HEK293 (cell line): ENCODE measurements at regions not wholly inside any gene's neighbourhood (a gene's known extent, or its start where the extent isn't known, plus 50 kb on each side); places are given as distances from the start of the nearest gene placed in this dataset.

Source experiments
- CTCF ChIA-PET: fragments of 350-600 bp; formaldehyde crosslinking; extraction: SDS; loops from one replicate; lab custom pipeline; 2021; ENCODE audit warnings: antibody characterized with exemption; lab: Yijun Ruan, JAX
- POLR2A ChIA-PET: fragments of 300-600 bp; formaldehyde crosslinking; extraction: SDS; loops from one replicate; lab custom pipeline; 2020; ENCODE audit warnings: antibody characterized with exemption, inconsistent platforms; lab: Yijun Ruan, JAX
- H3K27ac ChIP-seq: fragments of 200-500 bp; sonication (Bioruptor generic); 2 replicates; pipeline ENCODE4 v1.5.1; 2014; ENCODE audit warnings: low read depth, low read length, control low read depth, inconsistent platforms; ENCODE audit errors: extremely low read depth
- H3K36me3 ChIP-seq, 2 experiments: fragments of 200-500 bp in 1 of 2; sonication (Bioruptor generic) in 1 of 2; 1 replicate in 1 of 2; 2 replicates in 1 of 2; pipeline ENCODE4 v1.5.1; 2014 to 2017; ENCODE audit warnings: inconsistent platforms in 2 of 2, low read length in 2 of 2; ENCODE audit not compliant: control insufficient read depth in 2 of 2, insufficient read depth in 1 of 2
- H3K4me1 ChIP-seq: fragments of 200-500 bp; sonication (Bioruptor generic); 2 replicates; pipeline ENCODE4 v1.5.1; 2014; ENCODE audit warnings: mild to moderate bottlenecking, low read length, inconsistent platforms; ENCODE audit not compliant: control insufficient read depth, insufficient read depth
- H3K4me3 ChIP-seq: 2 replicates; pipeline ENCODE4 v1.5.1; 2011; ENCODE audit warnings: low read depth, mild to moderate bottlenecking, control low read depth, low read length, moderate library complexity
- H3K9me3 ChIP-seq: fragments of 200-500 bp; sonication (Bioruptor generic); 2 replicates; pipeline ENCODE4 v1.5.1; 2014; ENCODE audit warnings: low read depth, low read length, inconsistent platforms; ENCODE audit not compliant: control insufficient read depth, insufficient read depth
- EGR2 ChIP-seq: fragments of 450-650 bp; formaldehyde crosslinking; IDR thresholded peaks from 2 replicates; pipeline ENCODE4 v1.5.1; 2016; ENCODE audit warnings: low read depth, missing biosample characterization, missing genetic modification characterization
- KLF16 ChIP-seq: fragments of 450-650 bp; formaldehyde crosslinking; IDR thresholded peaks from 2 replicates; pipeline ENCODE4 v1.5.1; 2017; ENCODE audit warnings: missing biosample characterization, missing genetic modification characterization
- KLF7 ChIP-seq: fragments of 450-650 bp; formaldehyde crosslinking; IDR thresholded peaks from 2 replicates; pipeline ENCODE4 v1.5.1; 2016; ENCODE audit warnings: missing biosample characterization, missing genetic modification characterization, borderline replicate concordance
- KLF8 ChIP-seq: fragments of 450-650 bp; formaldehyde crosslinking; IDR thresholded peaks from 2 replicates; pipeline ENCODE4 v1.5.1; 2016; ENCODE audit warnings: missing biosample characterization, missing genetic modification characterization
- MEIS1 ChIP-seq: sonication (generic); formaldehyde crosslinking; IDR thresholded peaks from 2 replicates; pipeline ENCODE4 v1.8.1; 2022; ENCODE audit warnings: missing genetic modification reagents, mild to moderate bottlenecking, borderline replicate concordance
- SETDB1 ChIP-seq: IDR thresholded peaks from one replicate; pipeline ENCODE4 v1.6.1; 2017; ENCODE audit warnings: mild to moderate bottlenecking, low read length, moderate library complexity, mixed read lengths; ENCODE audit not compliant: insufficient read length
- SP7 ChIP-seq: fragments of 450-650 bp; formaldehyde crosslinking; IDR thresholded peaks from 2 replicates; pipeline ENCODE4 v1.5.1; 2016; ENCODE audit warnings: missing biosample characterization, missing genetic modification characterization
- TRIM28 ChIP-seq: IDR thresholded peaks from 2 replicates; pipeline ENCODE4 v1.6.1; 2011; ENCODE audit warnings: low read length, control low read depth, borderline replicate concordance
- TSHZ1 ChIP-seq: fragments of 450-650 bp; formaldehyde crosslinking; IDR thresholded peaks from 2 replicates; pipeline ENCODE4 v1.5.1; 2016; ENCODE audit warnings: missing biosample characterization, missing genetic modification characterization, borderline replicate concordance
- ZBTB17 ChIP-seq: fragments of 450-650 bp; formaldehyde crosslinking; IDR thresholded peaks from 2 replicates; pipeline ENCODE4 v1.5.1; 2016; ENCODE audit warnings: missing biosample characterization, missing genetic modification characterization
- ZBTB26 ChIP-seq: fragments of 450-650 bp; formaldehyde crosslinking; optimal IDR thresholded peaks from 2 replicates; pipeline ENCODE3; 2016; ENCODE audit warnings: missing biosample characterization, mild to moderate bottlenecking, missing genetic modification characterization
- ZBTB48 ChIP-seq: fragments of 450-650 bp; formaldehyde crosslinking; IDR thresholded peaks from 2 replicates; pipeline ENCODE4 v1.5.1; 2016; ENCODE audit warnings: missing biosample characterization, missing genetic modification characterization
- ZIC2 ChIP-seq: fragments of 450-650 bp; formaldehyde crosslinking; IDR thresholded peaks from 2 replicates; pipeline ENCODE4 v1.5.1; 2016; ENCODE audit warnings: missing biosample characterization, missing genetic modification characterization
- ZNF112 ChIP-seq: fragments of 450-650 bp; formaldehyde crosslinking; IDR thresholded peaks from 2 replicates; pipeline ENCODE4 v1.5.0; 2017; ENCODE audit warnings: missing biosample characterization, missing genetic modification characterization
- ZNF169 ChIP-seq: fragments of 450-650 bp; formaldehyde crosslinking; IDR thresholded peaks from 2 replicates; pipeline ENCODE4 v1.5.1; 2016; ENCODE audit warnings: missing biosample characterization, missing genetic modification characterization
- ZNF23 ChIP-seq: fragments of 450-650 bp; formaldehyde crosslinking; IDR thresholded peaks from 2 replicates; pipeline ENCODE4 v1.5.1; 2016; ENCODE audit warnings: missing biosample characterization, missing genetic modification characterization, borderline replicate concordance
- ZNF311 ChIP-seq: fragments of 450-650 bp; formaldehyde crosslinking; IDR thresholded peaks from 2 replicates; pipeline ENCODE4 v1.5.1; 2017; ENCODE audit warnings: missing biosample characterization, missing genetic modification characterization, borderline replicate concordance
- ZNF416 ChIP-seq: fragments of 450-650 bp; formaldehyde crosslinking; IDR thresholded peaks from 2 replicates; pipeline ENCODE4 v1.5.1; 2016; ENCODE audit warnings: missing biosample characterization, missing genetic modification characterization
- ZNF560 ChIP-seq: fragments of 450-650 bp; formaldehyde crosslinking; IDR thresholded peaks from 2 replicates; pipeline ENCODE4 v1.5.1; 2017; ENCODE audit warnings: missing biosample characterization, missing genetic modification characterization, borderline replicate concordance
- ZNF600 ChIP-seq: fragments of 450-650 bp; formaldehyde crosslinking; IDR thresholded peaks from 2 replicates; pipeline ENCODE4 v1.5.1; 2016; ENCODE audit warnings: missing biosample characterization, missing genetic modification characterization
- ZNF660 ChIP-seq: fragments of 450-650 bp; IDR thresholded peaks from 2 replicates; pipeline ENCODE4 v1.5.1; 2018; ENCODE audit warnings: missing biosample characterization, mild to moderate bottlenecking, missing genetic modification characterization
- ZNF777 ChIP-seq: fragments of 450-650 bp; formaldehyde crosslinking; IDR thresholded peaks from 2 replicates; pipeline ENCODE4 v1.5.1; 2017; ENCODE audit warnings: missing biosample characterization, missing genetic modification characterization, borderline replicate concordance
- ZSCAN30 ChIP-seq: fragments of 450-650 bp; IDR thresholded peaks from 2 replicates; pipeline ENCODE4 v1.5.1; 2018; ENCODE audit warnings: missing biosample characterization, mild to moderate bottlenecking, missing genetic modification characterization, moderate library complexity
- ZXDB ChIP-seq: fragments of 450-650 bp; formaldehyde crosslinking; IDR thresholded peaks from 2 replicates; pipeline ENCODE4 v1.5.1; 2016; ENCODE audit warnings: missing biosample characterization, missing genetic modification characterization
- TF ChIP-seq, protein P1 (sequence below): fragments of 450-650 bp; formaldehyde crosslinking; IDR thresholded peaks from 2 replicates; pipeline ENCODE4 v1.5.1; 2016; ENCODE audit warnings: missing biosample characterization, missing genetic modification characterization

DNA sequence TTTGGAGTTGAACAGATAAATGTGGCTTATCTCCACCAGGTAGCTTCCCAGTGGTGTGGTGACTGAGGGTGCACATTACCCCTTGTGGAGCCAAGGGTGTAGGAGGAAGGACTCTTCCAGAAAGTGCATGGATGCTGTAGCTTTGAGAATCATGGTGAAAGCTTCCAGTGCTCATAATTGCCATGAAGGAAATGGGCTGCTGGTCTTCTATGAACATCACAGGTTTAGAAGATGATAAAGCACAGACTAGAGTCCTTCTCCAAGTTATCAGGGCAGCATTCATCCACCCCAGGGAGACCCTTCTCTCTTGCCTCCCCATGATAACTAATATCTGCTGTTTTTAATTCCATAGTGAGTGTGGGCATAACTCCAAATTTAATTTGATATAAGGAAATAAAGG lies 93.4 kb upstream of the CHD1 start (continued):
- TF ChIP-seq ZNF777 (tag by site-specific recombination), result no peak

DNA sequence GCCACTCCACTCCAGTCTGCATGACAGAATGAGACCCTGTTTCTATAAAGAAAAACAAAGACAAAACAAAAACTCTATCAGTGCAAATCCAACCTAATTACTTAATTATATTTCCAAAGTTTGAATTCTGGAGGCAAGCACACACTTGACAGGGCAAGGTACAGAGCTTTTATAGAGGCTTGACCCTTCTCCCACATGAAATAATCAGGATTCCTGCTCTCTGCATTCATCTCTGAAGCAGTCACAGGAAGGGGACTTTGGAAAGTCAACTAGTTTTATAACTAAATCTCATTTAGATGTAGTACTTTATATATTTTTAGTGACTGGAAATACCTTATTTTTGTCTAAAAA lies 91.9 kb upstream of the CHD1 start:
- peak; percentile 3; the same call in 1 of the 2 replicates for TF ChIP-seq TRIM28
- TF ChIP-seq ZXDB (tag by site-specific recombination), result no peak
- TF ChIP-seq ZBTB48, result no peak
- TF ChIP-seq, protein P1, sequence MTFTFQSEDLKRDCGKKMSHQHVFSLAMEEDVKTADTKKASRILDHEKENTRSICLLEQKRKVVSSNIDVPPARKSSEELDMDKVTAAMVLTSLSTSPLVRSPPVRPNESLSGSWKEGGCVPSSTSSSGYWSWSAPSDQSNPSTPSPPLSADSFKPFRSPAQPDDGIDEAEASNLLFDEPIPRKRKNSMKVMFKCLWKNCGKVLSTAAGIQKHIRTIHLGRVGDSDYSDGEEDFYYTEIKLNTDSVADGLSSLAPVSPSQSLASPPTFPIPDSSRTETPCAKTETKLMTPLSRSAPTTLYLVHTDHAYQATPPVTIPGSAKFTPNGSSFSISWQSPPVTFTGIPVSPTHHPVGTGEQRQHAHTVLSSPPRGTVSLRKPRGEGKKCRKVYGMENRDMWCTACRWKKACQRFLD (tag by site-specific recombination), result no peak
- TF ChIP-seq KLF7, result no peak
- TF ChIP-seq MEIS1 (CRISPR knock-in tag), result no peak
- TF ChIP-seq ZNF560 (tag by site-specific recombination), result no peak
- TF ChIP-seq KLF16 (tag by site-specific recombination), result no peak
- no peak for TF ChIP-seq EGR2 (tag by site-specific recombination)
- no peak for TF ChIP-seq ZNF169 (tag by site-specific recombination)
- no peak for TF ChIP-seq ZNF600 (tag by site-specific recombination)
- no peak for TF ChIP-seq ZNF416
- no peak for TF ChIP-seq SP7
- TF ChIP-seq ZSCAN30 (tag by site-specific recombination), result no peak
- no peak for TF ChIP-seq ZIC2
- TF ChIP-seq ZNF311 (tag by site-specific recombination), result no peak
- TF ChIP-seq ZNF112 (tag by site-specific recombination), result no peak
- no peak for TF ChIP-seq KLF8 (tag by site-specific recombination)
- TF ChIP-seq ZNF23 (tag by site-specific recombination), result no peak
- TF ChIP-seq TSHZ1 (tag by site-specific recombination), result no peak
- TF ChIP-seq ZBTB17 (tag by site-specific recombination), result peak; percentile 49; the same call in 1 of the 2 replicates
- TF ChIP-seq ZNF660, result no peak
- no peak for TF ChIP-seq ZBTB26 (tag by site-specific recombination)
- peak; percentile 12 for TF ChIP-seq SETDB1
- TF ChIP-seq, all 188 proteins: peak for 3
- CTCF ChIA-PET, result no interaction called here
- H3K27ac ChIP-seq, result peak overlapping the region; percentile 54; the same call in 1 of the 2 replicates
- no peaks in the 10 kb centered on the region; a peak in 1 of 3 replicates for H3K36me3 ChIP-seq
- H3K4me1 ChIP-seq, result peaks cover 12% of the 10 kb centered on the region
- H3K9me3 ChIP-seq, result no peaks in the 10 kb centered on the region
- no peak overlapping the region for H3K4me3 ChIP-seq
- POLR2A ChIA-PET, result interaction anchor here (2.5 kb wide), 1 partner anchor 91 kb away, joined by 16 read pairs; the partner anchor contains the start of gene CHD1
